A673 (cell line): ENCODE measurements at regions not wholly inside any gene's neighbourhood (a gene's known extent, or its start where the extent isn't known, plus 50 kb on each side); places are given as distances from the start of the nearest gene placed in this dataset.

ENCODE experiments used
- BruUV-seq: library from RNA; stranded (reverse); fragments of 400-500 nt; replicated peaks from 2 replicates; lab custom pipeline; 2021; lab: Mats Ljungman, UMichigan
- CTCF ChIA-PET: fragments of 300-600 bp; sonication (Branson Sonifier 250); formaldehyde crosslinking; loops from one replicate; lab custom pipeline; 2022; ENCODE audit warnings: antibody characterized with exemption; lab: Charles Lee
- POLR2A ChIA-PET: fragments of 300-600 bp; sonication (Branson Sonifier 250); formaldehyde crosslinking; loops from one replicate; lab custom pipeline; 2022; ENCODE audit warnings: antibody characterized with exemption; ENCODE audit not compliant: low non-redundant PET; lab: Charles Lee
- DNase-seq: peaks from one replicate; pipeline ENCODE4 v3.0.0-alpha.2; 2015; ENCODE audit warnings: low spot score
- H3K27ac ChIP-seq: fragments of 200-600 bp; sonication (generic); 2 replicates; pipeline ENCODE4 v1.5.1; 2016; ENCODE audit warnings: mixed run types, low read depth, mild to moderate bottlenecking, mixed read lengths, antibody characterized with exemption, low read length; ENCODE audit not compliant: poor library complexity, severe bottlenecking
- H3K27me3 ChIP-seq: fragments of 200-600 bp; sonication (generic); replicated peaks from 2 replicates; pipeline ENCODE4 v1.6.1; 2017; ENCODE audit warnings: mixed run types, low read depth, mild to moderate bottlenecking, mixed read lengths, antibody characterized with exemption, low read length; ENCODE audit not compliant: insufficient read depth, poor library complexity
- H3K36me3 ChIP-seq: fragments of 200-600 bp; sonication (generic); 2 replicates; pipeline ENCODE4 v1.6.1; 2016; ENCODE audit warnings: mixed run types, mild to moderate bottlenecking, mixed read lengths, antibody characterized with exemption, low read length; ENCODE audit not compliant: insufficient read depth, poor library complexity, severe bottlenecking
- H3K4me1 ChIP-seq: fragments of 200-600 bp; sonication (generic); 2 replicates; pipeline ENCODE4 v1.6.1; 2017; ENCODE audit warnings: mixed run types, mild to moderate bottlenecking, mixed read lengths, antibody characterized with exemption, low read length; ENCODE audit not compliant: insufficient read depth, poor library complexity, severe bottlenecking
- H3K4me3 ChIP-seq: fragments of 200-600 bp; sonication (generic); 2 replicates; pipeline ENCODE4 v1.5.1; 2016; ENCODE audit warnings: low read depth, mixed run types, mild to moderate bottlenecking, mixed read lengths, low read length; ENCODE audit not compliant: poor library complexity, severe bottlenecking
- H3K9me3 ChIP-seq: fragments of 200-600 bp; sonication (generic); 2 replicates; pipeline ENCODE4 v1.6.1; 2016; ENCODE audit warnings: mixed run types, low read depth, mild to moderate bottlenecking, mixed read lengths, antibody characterized with exemption, low read length; ENCODE audit not compliant: poor library complexity, severe bottlenecking
- CTCF ChIP-seq: fragments of 300-800, 200-600 bp; sonication (generic); conservative IDR thresholded peaks from 2 replicates; pipeline ENCODE4 v1.5.1; 2017; ENCODE audit warnings: low read depth, mild to moderate bottlenecking, antibody characterized with exemption, low read length, moderate library complexity, mixed read lengths
- EZH2 ChIP-seq: fragments of 200-600 bp; sonication (generic); IDR thresholded peaks from 2 replicates; pipeline ENCODE4 v1.6.1; 2017; ENCODE audit warnings: borderline replicate concordance, low read depth, mild to moderate bottlenecking, mixed read lengths, antibody characterized with exemption, low read length; ENCODE audit not compliant: poor library complexity, severe bottlenecking
- intact Hi-C: fragments of 100-400 bp; cut with micrococcal nuclease; formaldehyde crosslinking; loops from one replicate; pipeline ENCODE4 v1.10.0; 2022; ENCODE audit not compliant: unreplicated experiment

GRCh38 chr3:34668915-34669314, 870.5 kb downstream of the PDCD6IP start:
- Histone ChIP-seq H3K9me3 (no peaks in the 10 kb centered on the region), H3K4me3 (no peak overlapping the region), H3K36me3 (no peaks in the 10 kb centered on the region), H3K4me1 (no peaks in the 10 kb centered on the region), H3K27ac (no peak overlapping the region), H3K27me3 (no peaks in the 10 kb centered on the region)
- ChIA-PET POLR2A (no interaction called here), CTCF (no interaction called here)
- DNase-seq: no peak
- no TSS peak for BruUV-seq
- TF ChIP-seq EZH2 (no peak), CTCF (no peak)
- intact Hi-C loops: no loop called here

GRCh38 chr3:34669490-34669889, 871.1 kb downstream of the PDCD6IP start:
- intact Hi-C loops: no loop called here
- TF ChIP-seq EZH2 (no peak), CTCF (no peak)
- ChIA-PET POLR2A (no interaction called here), CTCF (no interaction called here)
- BruUV-seq: no TSS peak
- Histone ChIP-seq H3K9me3 (no peaks in the 10 kb centered on the region), H3K4me1 (no peaks in the 10 kb centered on the region), H3K36me3 (no peaks in the 10 kb centered on the region), H3K27ac (no peak overlapping the region), H3K27me3 (no peaks in the 10 kb centered on the region), H3K4me3 (no peak overlapping the region)
- DNase-seq: no peak

- Histone ChIP-seq H3K36me3 (no peaks in the 10 kb centered on the region), H3K27ac (no peak overlapping the region), H3K27me3 (no peaks in the 10 kb centered on the region), H3K4me1 (peaks cover 12% of the 10 kb centered on the region), H3K9me3 (no peaks in the 10 kb centered on the region), H3K4me3 (no peak overlapping the region)
- CTCF ChIA-PET: no interaction called here
- BruUV-seq: no TSS peak
- POLR2A ChIA-PET: no interaction called here
- no peak for TF ChIP-seq CTCF
- no peak for TF ChIP-seq EZH2
- intact Hi-C loops: no loop called here
- DNase-seq: no peak
Measured at GRCh38 chr3:34675383-34676120, 877.1 kb downstream of the PDCD6IP start.
